ENCODE measurements at regions not wholly inside any gene's neighbourhood (a gene's known extent, or its start where the extent isn't known, plus 50 kb on each side); places are given as distances from the start of the nearest gene placed in this dataset.

DNA sequence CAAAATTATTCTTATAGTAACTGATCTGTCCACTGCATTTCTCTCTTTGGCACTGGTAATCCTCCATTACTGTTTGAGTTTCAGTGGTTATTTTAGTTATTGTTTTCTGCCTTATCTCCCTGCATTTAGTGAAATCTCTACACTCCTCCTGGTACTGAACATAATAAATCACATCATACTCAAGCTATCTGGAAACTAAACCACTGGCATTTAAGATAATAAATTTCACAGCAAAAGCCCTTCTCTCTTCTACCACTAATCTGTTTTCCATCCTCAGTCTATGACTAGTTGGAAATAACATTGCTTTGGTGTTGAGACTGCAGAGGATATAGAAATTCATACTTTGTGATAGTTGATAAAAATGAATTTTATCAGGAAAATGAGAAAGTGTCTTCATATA is 399.3 kb upstream of the FSHR start:
- no peaks in the 10 kb centered on the region for H3K4me1 Mint-ChIP-seq (ENCODE audit: low read depth, unreplicated experiment)
- no peak for DNase-seq
- no peak overlapping the region for H3K4me3 Mint-ChIP-seq (ENCODE audit: unreplicated experiment)
- H3K36me3 Mint-ChIP-seq (ENCODE audit: unreplicated experiment): no peaks in the 10 kb centered on the region
- TF ChIP-seq, protein P1, sequence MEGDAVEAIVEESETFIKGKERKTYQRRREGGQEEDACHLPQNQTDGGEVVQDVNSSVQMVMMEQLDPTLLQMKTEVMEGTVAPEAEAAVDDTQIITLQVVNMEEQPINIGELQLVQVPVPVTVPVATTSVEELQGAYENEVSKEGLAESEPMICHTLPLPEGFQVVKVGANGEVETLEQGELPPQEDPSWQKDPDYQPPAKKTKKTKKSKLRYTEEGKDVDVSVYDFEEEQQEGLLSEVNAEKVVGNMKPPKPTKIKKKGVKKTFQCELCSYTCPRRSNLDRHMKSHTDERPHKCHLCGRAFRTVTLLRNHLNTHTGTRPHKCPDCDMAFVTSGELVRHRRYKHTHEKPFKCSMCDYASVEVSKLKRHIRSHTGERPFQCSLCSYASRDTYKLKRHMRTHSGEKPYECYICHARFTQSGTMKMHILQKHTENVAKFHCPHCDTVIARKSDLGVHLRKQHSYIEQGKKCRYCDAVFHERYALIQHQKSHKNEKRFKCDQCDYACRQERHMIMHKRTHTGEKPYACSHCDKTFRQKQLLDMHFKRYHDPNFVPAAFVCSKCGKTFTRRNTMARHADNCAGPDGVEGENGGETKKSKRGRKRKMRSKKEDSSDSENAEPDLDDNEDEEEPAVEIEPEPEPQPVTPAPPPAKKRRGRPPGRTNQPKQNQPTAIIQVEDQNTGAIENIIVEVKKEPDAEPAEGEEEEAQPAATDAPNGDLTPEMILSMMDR (IDR thresholded peaks at IDR 0.05; ENCODE audit: partially characterized antibody, unreplicated experiment): no peak
- H3K27ac Mint-ChIP-seq (ENCODE audit: unreplicated experiment): no peak overlapping the region
- no peaks in the 10 kb centered on the region for H3K9me3 Mint-ChIP-seq (ENCODE audit: unreplicated experiment)
- H3K27me3 Mint-ChIP-seq (ENCODE audit: unreplicated experiment): no peaks in the 10 kb centered on the region

DNA sequence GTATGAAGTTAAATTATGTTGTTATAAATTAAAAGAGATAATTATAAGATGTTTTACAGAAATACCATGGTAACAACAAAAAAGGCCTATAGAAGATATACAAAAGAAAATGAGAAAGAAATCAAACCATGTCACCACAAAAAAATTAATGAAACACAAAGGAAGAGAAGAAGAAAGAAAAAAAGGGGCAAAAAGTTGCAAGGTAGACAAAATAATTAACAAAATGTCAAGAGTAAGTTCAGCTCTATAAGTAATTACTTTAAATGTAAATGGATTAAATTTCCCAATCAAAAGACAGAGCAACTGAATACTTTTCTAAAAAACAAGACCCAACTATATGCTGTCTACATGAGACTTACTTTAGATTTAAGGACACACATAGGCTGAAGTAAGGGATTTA is 378.4 kb upstream of the FSHR start:
- H3K27ac Mint-ChIP-seq (ENCODE audit: unreplicated experiment): no peak overlapping the region
- no peaks in the 10 kb centered on the region for H3K4me1 Mint-ChIP-seq (ENCODE audit: low read depth, unreplicated experiment)
- DNase-seq: no peak
- H3K9me3 Mint-ChIP-seq (ENCODE audit: unreplicated experiment): peaks cover 4% of the 10 kb centered on the region
- no peaks in the 10 kb centered on the region for H3K27me3 Mint-ChIP-seq (ENCODE audit: unreplicated experiment)
- no peak overlapping the region for H3K4me3 Mint-ChIP-seq (ENCODE audit: unreplicated experiment)
- TF ChIP-seq, protein P1 (IDR thresholded peaks at IDR 0.05; ENCODE audit: partially characterized antibody, unreplicated experiment): no peak
- H3K36me3 Mint-ChIP-seq (ENCODE audit: unreplicated experiment): peaks cover 33% of the 10 kb centered on the region

DNA sequence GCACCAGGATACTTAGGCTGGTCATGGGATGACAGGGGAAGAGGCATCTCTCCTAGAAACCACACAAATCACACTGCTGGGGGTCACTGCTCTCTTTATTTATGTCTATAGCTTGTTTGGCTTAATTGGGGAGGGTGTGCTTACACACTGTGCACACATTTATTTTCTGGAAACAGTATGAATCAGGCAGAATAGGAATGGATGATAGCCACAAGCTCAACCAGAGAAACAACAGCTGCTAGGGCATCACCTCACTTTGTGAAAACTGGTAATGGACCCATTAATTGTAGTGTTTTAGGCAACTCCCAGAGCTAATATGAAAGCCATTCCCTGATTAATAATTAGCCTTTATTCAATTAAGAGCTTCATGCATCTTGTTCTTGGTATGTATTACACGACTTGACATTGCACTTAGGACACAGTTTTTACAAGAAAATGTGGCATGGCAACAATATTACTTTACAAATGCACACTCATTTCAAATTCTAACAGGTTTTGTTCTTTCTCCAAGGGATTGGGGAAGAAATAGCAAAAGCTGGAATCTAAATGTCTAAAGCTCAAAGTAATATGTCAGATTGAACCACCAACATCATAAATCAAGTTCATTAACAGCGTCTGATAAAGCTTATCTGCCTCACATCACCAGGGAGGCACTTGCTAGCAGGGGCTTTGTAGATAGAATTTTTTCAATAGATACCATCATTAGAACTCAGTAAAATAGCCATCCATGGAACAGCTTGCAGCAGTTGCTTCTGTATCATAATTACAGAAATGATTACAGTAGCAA is 361.9 kb upstream of the FSHR start:
- TF ChIP-seq, protein P1 (IDR thresholded peaks at IDR 0.05; ENCODE audit: partially characterized antibody, unreplicated experiment): no peak
- Mint-ChIP-seq H3K27ac (ENCODE audit: unreplicated experiment) (no peak overlapping the region), H3K4me1 (ENCODE audit: low read depth, unreplicated experiment) (peaks cover 2% of the 10 kb centered on the region), H3K27me3 (ENCODE audit: unreplicated experiment) (no peaks in the 10 kb centered on the region), H3K9me3 (ENCODE audit: unreplicated experiment) (no peaks in the 10 kb centered on the region), H3K36me3 (ENCODE audit: unreplicated experiment) (no peaks in the 10 kb centered on the region), H3K4me3 (ENCODE audit: unreplicated experiment) (no peak overlapping the region)
- DNase-seq: no peak

DNA sequence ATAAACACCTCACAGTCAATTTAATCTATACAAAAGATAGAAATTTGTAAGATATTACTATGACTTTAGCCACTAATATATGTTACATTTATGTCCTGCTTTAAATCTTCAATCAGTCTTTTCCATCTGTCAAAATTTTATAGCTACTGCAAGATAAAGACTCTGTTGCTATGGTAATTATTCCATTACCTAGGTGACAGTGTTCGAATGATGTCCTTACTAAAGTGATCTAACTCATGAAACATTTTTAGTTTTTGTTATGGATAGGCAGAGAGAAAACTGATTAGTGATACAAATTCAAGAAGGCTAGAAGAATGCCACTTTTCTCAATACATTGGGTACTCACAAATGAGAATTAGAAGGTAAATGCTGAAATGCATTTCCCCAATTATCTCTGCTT is 359.9 kb upstream of the FSHR start:
- H3K27ac Mint-ChIP-seq (ENCODE audit: unreplicated experiment): no peak overlapping the region

DNA sequence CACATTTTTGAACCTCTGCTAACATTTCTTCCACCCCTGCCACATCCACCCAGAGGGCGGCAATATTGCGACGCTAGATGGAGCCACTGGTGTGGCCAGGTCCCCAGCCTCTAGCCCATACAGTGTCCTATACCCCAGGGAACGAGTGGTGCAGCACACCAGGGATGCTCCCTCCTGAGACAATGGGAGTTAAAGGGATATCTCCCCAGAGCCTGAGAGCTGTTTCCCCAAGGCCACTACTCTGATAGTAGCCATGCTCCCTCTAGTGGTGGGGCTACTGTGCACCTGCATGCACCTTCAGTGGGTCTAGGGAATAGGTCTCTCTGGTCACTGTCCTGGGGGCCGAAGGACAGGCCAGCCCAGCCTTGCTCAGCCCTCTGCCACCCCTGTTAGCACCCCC is 336.4 kb upstream of the FSHR start:
- no peak overlapping the region for H3K4me3 Mint-ChIP-seq (ENCODE audit: unreplicated experiment)
- TF ChIP-seq, protein P1 (IDR thresholded peaks at IDR 0.05; ENCODE audit: partially characterized antibody, unreplicated experiment): peak; percentile 47
- no peaks in the 10 kb centered on the region for H3K4me1 Mint-ChIP-seq (ENCODE audit: low read depth, unreplicated experiment)
- no peaks in the 10 kb centered on the region for H3K27me3 Mint-ChIP-seq (ENCODE audit: unreplicated experiment)
- no peak overlapping the region for H3K27ac Mint-ChIP-seq (ENCODE audit: unreplicated experiment)
- H3K9me3 Mint-ChIP-seq (ENCODE audit: unreplicated experiment): peaks cover 3% of the 10 kb centered on the region
- no peak for DNase-seq
- no peaks in the 10 kb centered on the region for H3K36me3 Mint-ChIP-seq (ENCODE audit: unreplicated experiment)

More for the DNA sequence above, 359.9 kb upstream of the FSHR start:
- H3K9me3 Mint-ChIP-seq (ENCODE audit: unreplicated experiment): no peaks in the 10 kb centered on the region
- no peak overlapping the region for H3K4me3 Mint-ChIP-seq (ENCODE audit: unreplicated experiment)
- H3K27me3 Mint-ChIP-seq (ENCODE audit: unreplicated experiment): no peaks in the 10 kb centered on the region
- H3K36me3 Mint-ChIP-seq (ENCODE audit: unreplicated experiment): no peaks in the 10 kb centered on the region
- TF ChIP-seq, protein P1 (IDR thresholded peaks at IDR 0.05; ENCODE audit: partially characterized antibody, unreplicated experiment): no peak
- no peak for DNase-seq
- H3K4me1 Mint-ChIP-seq (ENCODE audit: low read depth, unreplicated experiment): peaks cover 2% of the 10 kb centered on the region

Data from glutamatergic neuron (in vitro differentiated cells).